Vagina (tissue), 2 donors: ENCODE measurements at regions not wholly inside any gene's neighbourhood (a gene's known extent, or its start where the extent isn't known, plus 50 kb on each side); places are given as distances from the start of the nearest gene placed in this dataset.

ENCODE experiments used
- POLR2A ChIP-seq, 2 donors: fragments of 450-650 bp; IDR thresholded peaks; one replicate each; pipeline ENCODE4 v1.6.1; 2017; ENCODE audit warnings: antibody characterized with exemption in 2 of 2, mild to moderate bottlenecking in 2 of 2, moderate library complexity in 2 of 2
- TF ChIP-seq, protein P1 (sequence below), 3 experiments: fragments of 450-650 bp in 2 of 3; fragments of 200-600 bp in 1 of 3; sonication (generic) in 1 of 3; IDR thresholded peaks; one replicate each; pipeline ENCODE4 v1.5.1; 2017 to 2019; ENCODE audit warnings: antibody characterized with exemption in 3 of 3, mild to moderate bottlenecking in 2 of 3, moderate library complexity in 2 of 3

DNA sequence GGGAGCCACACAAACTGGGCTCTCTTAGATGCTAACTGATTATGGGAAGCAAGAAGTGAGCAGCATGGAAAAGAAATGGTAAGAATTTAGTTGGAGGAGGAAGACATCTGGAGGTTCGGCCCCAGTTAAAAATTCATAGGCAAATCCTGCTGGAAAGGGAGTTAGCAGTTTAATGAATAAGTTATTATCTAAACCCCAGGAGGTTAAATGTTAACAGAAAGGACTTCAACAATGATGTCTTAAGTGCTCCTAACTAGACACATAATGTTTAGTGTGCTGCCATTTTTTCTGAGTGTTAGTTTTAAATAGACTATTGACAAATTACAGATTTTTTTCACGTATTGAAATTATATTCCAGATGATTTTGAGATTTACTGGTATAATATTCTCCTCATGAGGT lies 1265.3 kb upstream of the ADGRL2 start:
- TF ChIP-seq, protein P1, sequence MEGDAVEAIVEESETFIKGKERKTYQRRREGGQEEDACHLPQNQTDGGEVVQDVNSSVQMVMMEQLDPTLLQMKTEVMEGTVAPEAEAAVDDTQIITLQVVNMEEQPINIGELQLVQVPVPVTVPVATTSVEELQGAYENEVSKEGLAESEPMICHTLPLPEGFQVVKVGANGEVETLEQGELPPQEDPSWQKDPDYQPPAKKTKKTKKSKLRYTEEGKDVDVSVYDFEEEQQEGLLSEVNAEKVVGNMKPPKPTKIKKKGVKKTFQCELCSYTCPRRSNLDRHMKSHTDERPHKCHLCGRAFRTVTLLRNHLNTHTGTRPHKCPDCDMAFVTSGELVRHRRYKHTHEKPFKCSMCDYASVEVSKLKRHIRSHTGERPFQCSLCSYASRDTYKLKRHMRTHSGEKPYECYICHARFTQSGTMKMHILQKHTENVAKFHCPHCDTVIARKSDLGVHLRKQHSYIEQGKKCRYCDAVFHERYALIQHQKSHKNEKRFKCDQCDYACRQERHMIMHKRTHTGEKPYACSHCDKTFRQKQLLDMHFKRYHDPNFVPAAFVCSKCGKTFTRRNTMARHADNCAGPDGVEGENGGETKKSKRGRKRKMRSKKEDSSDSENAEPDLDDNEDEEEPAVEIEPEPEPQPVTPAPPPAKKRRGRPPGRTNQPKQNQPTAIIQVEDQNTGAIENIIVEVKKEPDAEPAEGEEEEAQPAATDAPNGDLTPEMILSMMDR (IDR thresholded peaks at IDR 0.05), result no peak
- no peak for TF ChIP-seq POLR2A (IDR thresholded peaks at IDR 0.05)
